GM18498 (cell line): ENCODE measurements at regions not wholly inside any gene's neighbourhood (a gene's known extent, or its start where the extent isn't known, plus 50 kb on each side); places are given as distances from the start of the nearest gene placed in this dataset.

ENCODE experiments used
- ATAC-seq: cut with Tn5 transposase; IDR thresholded peaks from one replicate; pipeline ENCODE4 v1.9.1; 2021; ENCODE audit warnings: mild to moderate bottlenecking, moderate library complexity; ENCODE audit not compliant: unreplicated experiment

- no peak for ATAC-seq
Measured at GRCh38 chr4:121526509-121526908, 145.7 kb upstream of the QRFPR start.

DNA sequence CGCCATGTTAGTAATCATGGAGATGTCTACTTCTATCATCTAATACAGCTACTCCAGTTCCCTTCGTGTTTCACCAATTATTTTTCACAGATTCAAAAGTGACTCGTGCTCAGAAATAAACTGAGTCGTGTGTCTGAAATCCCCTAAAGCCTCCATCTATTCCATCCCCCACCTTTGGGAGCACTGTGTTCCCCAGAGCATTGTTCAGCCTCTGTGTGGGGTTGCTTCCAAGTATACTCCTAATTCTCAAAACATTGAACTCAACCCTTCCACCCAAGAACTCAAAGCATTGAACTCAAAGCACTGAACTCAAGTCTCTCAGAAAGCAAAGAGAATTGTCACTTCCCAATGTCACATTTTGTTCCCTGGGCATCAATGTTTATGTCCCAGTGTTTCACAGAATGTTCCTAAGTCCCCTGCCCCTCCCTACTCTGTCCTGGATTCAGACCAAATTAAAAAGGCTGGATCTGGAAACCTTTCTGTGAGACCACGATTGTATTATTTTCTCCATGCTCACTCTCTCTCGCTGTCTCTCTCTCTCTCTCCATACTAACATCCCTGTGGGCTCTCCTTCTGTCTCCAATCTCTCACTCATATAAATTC is 138.5 kb upstream of the QRFPR start:
- no peak for ATAC-seq

DNA sequence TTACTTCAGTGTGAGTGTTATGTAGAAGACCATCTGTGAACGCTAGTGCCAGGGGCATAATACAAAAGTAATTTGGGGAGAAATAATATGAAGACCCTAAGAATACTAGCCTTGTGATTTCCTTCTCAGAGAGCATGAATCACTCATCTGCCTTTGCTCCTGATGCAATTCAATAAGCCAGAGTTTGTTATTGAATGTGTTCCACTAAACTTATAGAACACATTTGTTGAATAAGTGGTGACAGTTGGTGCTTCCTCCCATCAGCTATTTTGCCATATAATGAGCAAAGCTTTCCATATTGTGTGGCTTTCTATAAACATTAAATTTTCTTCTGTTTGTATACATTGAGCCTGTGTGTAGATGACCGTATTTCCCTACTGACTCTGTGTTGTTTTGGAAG is 136.4 kb upstream of the QRFPR start:
- no peak for ATAC-seq

GRCh38 chr4:121514443-121514842 is 133.6 kb upstream of the QRFPR start:
- ATAC-seq = no peak

GRCh38 chr4:121510341-121510874 is 129.6 kb upstream of the QRFPR start:
- peak; percentile 69 for ATAC-seq

- ATAC-seq = no peak
Measured at GRCh38 chr4:121485190-121485804, 104.5 kb upstream of the QRFPR start.

- peak; percentile 96 for ATAC-seq
Measured at GRCh38 chr4:121484633-121485032, 103.8 kb upstream of the QRFPR start.

- ATAC-seq = no peak
Measured at GRCh38 chr4:121479808-121480207, 99.0 kb upstream of the QRFPR start.

DNA sequence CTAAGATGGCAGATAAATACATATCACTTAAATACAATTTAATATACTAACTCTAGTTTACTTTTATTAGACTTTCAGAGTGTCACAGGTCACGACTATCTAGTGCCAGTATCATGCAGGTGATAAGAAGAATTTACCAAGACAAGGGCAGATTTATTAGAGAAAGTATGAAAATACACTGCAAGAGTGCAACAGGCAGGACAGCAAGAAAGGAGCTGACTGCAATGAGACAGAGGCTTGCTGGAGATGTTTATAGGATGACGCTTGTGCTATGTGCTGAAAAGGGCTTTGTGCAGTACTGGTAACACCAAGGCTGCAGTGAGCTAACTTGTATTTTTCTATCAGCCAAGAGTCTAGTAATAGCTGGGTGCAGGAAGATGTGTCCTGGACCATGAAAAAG is 96.7 kb upstream of the QRFPR start:
- ATAC-seq = no peak

GRCh38 chr4:121477079-121477478 is 96.3 kb upstream of the QRFPR start:
- no peak for ATAC-seq

DNA sequence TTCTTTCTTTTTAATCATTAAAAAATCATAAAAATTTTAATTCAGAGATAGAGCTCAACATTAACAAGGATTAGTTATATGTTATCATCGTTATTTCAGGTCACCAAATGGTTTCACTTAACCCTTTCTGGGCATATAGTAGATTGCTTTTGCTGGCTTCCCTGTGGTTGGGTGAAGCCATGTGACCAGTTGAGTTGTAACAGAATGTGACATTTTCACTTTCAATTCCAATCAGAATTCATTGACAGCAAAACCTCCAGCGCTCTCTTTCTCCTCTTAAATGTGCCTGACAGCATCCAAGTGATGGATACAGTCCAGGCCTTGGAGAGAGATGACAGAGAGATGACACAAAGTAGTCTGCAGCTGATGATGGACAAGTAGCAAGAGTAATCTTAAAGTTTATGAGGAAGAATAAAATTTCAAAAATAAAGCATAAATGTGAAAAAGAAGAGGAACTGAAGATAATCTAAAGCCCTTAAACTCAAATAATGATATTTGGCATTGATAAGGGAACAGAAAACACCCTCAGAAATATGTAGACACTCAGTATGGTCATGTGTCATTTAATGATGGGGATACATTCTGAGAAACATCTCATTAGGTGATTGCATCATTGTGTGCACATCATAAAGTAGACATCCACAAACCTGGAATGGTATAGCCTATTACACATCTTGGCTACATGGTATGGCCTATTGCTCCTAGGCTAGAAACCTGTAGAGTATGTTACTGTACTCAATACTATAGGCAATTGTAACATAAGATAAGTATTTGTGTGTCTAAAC is 92.3 kb upstream of the QRFPR start:
- peak; percentile 68 for ATAC-seq

DNA sequence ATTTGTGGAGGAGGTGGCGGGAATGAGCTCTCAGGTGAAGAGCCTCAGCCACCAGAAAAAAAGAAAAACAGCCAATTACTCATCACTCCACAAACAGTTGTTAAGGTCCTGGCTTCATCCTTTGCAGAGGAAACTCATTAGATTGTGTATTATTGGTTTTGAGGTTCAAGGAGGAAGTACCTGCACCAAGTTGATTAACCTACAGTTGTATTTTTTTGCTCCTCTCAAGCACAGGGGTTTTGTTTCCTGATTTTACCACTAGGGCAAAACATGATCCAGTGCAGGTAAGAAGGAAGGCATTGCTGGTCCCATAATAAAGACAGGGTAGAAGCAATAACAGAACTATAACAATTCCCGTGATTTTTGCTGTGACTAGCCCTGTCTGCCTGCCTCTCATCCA is 84.0 kb upstream of the QRFPR start:
- peak; percentile 36 for ATAC-seq

DNA sequence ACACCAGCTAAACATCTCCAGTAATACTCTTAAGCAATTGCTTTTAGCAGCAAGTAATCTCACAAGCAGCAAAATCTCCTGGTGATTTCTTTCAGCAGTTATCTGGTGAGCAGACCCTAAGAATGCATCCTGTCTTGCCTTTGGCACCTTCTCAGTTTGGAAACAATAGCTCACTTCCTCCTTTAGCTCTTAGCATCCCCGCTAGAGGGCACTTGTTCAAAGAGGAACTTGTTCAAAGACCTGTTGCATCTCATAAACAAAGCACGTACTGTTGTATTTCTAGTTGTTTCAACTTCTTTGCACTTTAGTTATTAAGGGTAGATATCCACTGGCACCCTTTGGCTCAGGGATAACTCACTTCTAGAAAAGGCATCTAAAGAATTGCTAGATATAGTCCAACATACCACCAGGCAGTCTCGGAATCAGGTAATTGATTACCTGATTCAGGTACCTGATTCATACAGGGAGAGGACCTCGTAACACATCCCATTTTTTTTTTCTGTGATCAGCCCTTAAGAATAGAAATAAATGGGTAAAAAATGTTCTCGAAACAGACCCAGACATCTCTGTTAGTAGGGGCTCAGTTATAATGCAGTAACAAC is 81.9 kb upstream of the QRFPR start:
- peak; percentile 94 for ATAC-seq

DNA sequence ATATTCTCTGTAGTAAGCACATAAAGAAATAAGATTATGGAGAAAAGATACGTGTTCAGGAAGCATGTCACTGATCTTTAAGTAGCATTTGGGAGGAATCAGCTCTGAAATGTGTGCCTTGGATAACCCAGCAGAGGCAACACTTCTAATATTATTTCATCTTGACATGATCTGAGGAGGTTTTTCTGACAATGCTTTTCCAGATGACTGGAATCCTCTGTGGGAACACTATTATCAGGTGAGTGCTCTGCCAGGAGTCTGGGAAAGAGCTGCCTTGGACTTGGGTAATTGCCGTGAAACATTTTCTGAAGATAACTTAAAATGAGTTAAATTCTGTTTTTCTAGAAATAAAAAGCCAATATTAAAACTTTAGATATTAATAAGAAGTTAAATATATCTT is 78.2 kb upstream of the QRFPR start:
- ATAC-seq = no peak

GRCh38 chr4:121457278-121457875 is 76.6 kb upstream of the QRFPR start:
- no peak for ATAC-seq

DNA sequence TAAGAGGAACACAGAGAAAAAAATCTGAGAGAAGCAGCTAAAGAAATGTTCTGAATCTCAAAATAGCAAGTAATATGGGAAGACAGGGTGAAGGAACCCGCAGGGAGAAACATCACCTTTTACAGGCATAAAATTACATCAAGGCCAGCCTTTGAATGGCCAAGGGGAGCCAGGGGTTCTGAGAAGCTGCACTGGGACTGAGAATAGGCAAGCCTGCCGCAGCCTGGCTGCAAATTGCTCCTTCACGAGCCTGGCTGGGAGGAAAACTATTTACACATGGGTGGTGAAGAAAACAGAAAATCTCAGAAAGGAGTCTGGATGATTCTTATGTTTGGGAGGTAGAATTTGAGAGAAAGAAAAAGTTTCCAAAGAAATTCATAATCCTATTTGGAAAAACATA is 74.5 kb upstream of the QRFPR start:
- ATAC-seq = no peak

DNA sequence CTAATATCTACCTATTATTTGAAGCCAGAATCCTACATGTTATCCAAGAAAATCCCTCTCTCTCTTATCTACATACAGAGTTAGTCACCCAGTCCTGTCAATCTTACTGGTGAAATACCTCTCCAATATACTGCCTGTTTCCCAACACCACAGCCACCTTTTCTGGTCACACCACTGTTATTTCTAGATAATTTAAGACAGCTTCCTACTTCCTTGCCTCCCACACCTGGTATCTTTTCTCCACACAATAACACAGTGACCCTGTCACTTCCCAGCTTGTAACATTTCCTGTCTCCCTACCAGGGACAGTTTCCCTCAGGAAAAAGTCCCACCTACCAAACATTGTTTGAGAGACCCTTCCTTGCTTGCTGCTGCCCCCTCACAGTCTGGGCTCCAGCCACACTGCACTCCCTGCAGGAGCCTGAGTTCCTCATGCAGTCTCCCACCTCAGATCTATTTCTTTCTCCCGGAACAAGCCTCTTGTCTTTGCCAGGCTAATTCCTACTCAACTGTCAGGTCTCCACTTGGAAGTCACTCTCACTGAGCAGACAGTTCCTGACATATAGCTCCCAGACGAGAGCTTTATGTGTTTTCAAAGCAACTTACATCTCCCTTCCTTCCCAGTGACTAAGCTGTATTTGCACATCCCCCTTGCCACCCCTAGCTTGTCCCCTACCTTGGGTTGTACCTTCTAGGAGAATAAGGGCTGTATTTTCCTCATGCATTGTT is 73.6 kb upstream of the QRFPR start:
- no peak for ATAC-seq

DNA sequence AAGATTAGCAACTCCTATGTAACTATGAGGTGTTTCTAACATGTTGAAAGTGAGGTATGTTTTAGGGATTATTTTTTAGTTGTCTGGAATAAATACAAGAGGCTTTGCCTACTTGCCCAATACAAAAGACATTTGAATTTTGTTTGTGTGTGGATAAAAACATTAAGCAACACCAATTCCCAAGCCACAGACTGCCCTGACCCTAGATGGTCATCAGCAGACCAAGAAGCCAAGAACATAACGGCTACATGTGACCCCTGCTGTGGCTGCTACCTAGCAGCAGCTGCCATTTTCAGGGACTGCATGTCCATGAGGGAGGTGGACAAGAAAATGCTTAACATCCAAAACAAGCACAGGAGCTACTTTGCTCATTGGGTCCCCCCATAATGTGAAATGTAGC is 70.5 kb upstream of the QRFPR start:
- ATAC-seq = no peak

- no peak for ATAC-seq
Measured at GRCh38 chr4:121449416-121449815, 68.6 kb upstream of the QRFPR start.

GRCh38 chr4:121448231-121448630 is 67.4 kb upstream of the QRFPR start:
- ATAC-seq = no peak

DNA sequence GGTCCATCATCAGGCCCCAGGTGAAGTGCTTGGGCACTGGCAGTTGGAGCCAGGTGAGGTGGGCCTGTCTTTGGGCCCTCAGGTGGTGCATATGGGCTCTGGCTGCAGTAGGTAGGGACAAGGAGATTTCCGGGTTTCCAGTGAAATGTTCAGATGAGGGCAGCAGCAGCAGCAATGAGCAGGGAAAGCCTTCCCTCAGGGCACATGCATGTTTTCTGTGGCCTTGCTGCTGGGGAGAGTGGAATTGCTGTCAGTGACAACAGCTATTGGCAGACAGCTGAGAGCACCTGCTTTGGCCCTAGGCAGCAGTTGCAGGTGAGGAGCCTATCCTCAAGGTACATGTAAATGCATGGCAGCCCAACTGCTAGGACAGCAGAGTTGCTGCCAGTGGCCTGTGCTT is 58.9 kb upstream of the QRFPR start:
- no peak for ATAC-seq
